Upper lobe of left lung (tissue), 4 donors: ENCODE measurements at regions not wholly inside any gene's neighbourhood (a gene's known extent, or its start where the extent isn't known, plus 50 kb on each side); places are given as distances from the start of the nearest gene placed in this dataset.

Experiments used
- CTCF ChIP-seq, 6 experiments: fragments of 450-650 bp in 4 of 6; fragments of 200-600 bp in 2 of 6; sonication (generic) in 2 of 6; IDR thresholded peaks; one replicate each; pipeline ENCODE4 v1.5.1; 2016 to 2019; ENCODE audit warnings: antibody characterized with exemption in 6 of 6
- POLR2A ChIP-seq, 4 donors: fragments of 450-650 bp; IDR thresholded peaks; one replicate each; pipeline ENCODE4 v1.5.1; 2016 to 2017; ENCODE audit warnings: antibody characterized with exemption in 4 of 4, mild to moderate bottlenecking in 2 of 4
- POLR2AphosphoS5 ChIP-seq, 2 donors: sonication (generic); formaldehyde crosslinking; IDR thresholded peaks; one replicate each; pipeline ENCODE4 v1.5.1; 2017; ENCODE audit warnings: antibody characterized with exemption in 2 of 2

GRCh38 chrY:7320751-7321150 is 409.2 kb upstream of the AMELY start:
- TF ChIP-seq CTCF (IDR thresholded peaks at IDR 0.05) (no peak), POLR2A (IDR thresholded peaks at IDR 0.05) (no peak), POLR2AphosphoS5 (IDR thresholded peaks at IDR 0.05) (no peak)
